ENCODE measurements at regions not wholly inside any gene's neighbourhood (a gene's known extent, or its start where the extent isn't known, plus 50 kb on each side); places are given as distances from the start of the nearest gene placed in this dataset.

- Histone ChIP-seq H2AFZ (ENCODE audit: low read length) (no peak overlapping the region), H3K79me2 (ENCODE audit: insufficient read depth, low read length) (no peaks in the 10 kb centered on the region), H3K9me2 (ENCODE audit: low read depth, low read length) (no peaks in the 10 kb centered on the region), H3F3A (ENCODE audit: insufficient read depth, low read length) (no peaks in the 10 kb centered on the region), H3K9me3 (ENCODE audit: low read length) (no peaks in the 10 kb centered on the region), H3K4me1 (ENCODE audit: insufficient read depth, low read length, severe bottlenecking) (peaks cover 20% of the 10 kb centered on the region), H3K36me3 (ENCODE audit: insufficient read depth, low read length) (no peaks in the 10 kb centered on the region), H3K9ac (ENCODE audit: low read length) (no peak overlapping the region), H3K4me3 (ENCODE audit: low read depth, low read length, poor library complexity, severe bottlenecking) (no peak overlapping the region), H3K27me3 (ENCODE audit: insufficient read depth, low read length) (no peaks in the 10 kb centered on the region), H3K27ac (ENCODE audit: low read depth, low read length, poor library complexity, severe bottlenecking) (no peak overlapping the region), H3K4me2 (ENCODE audit: low read length) (no peak overlapping the region), H4K20me1 (ENCODE audit: insufficient read depth, low read length) (no peaks in the 10 kb centered on the region)
- TF ChIP-seq EZH2 (IDR thresholded peaks at IDR 0.05; ENCODE audit: borderline replicate concordance, low read length) (no peak), CTCF (IDR thresholded peaks at IDR 0.05; ENCODE audit: low read length) (no peak)
Observed at GRCh38 chr5:92911851-92912250, 669.2 kb downstream of the NR2F1-AS1 start.

GRCh38 chr5:92911293-92911692 is 669.7 kb downstream of the NR2F1-AS1 start:
- Histone ChIP-seq H3K9me2 (ENCODE audit: low read depth, low read length) (no peaks in the 10 kb centered on the region), H3K4me3 (ENCODE audit: low read depth, low read length, poor library complexity, severe bottlenecking) (no peak overlapping the region), H4K20me1 (ENCODE audit: insufficient read depth, low read length) (no peaks in the 10 kb centered on the region), H3K27ac (ENCODE audit: low read depth, low read length, poor library complexity, severe bottlenecking) (no peak overlapping the region), H3K27me3 (ENCODE audit: insufficient read depth, low read length) (no peaks in the 10 kb centered on the region), H2AFZ (ENCODE audit: low read length) (no peak overlapping the region), H3K9me3 (ENCODE audit: low read length) (no peaks in the 10 kb centered on the region), H3K4me1 (ENCODE audit: insufficient read depth, low read length, severe bottlenecking) (peaks cover 20% of the 10 kb centered on the region), H3K36me3 (ENCODE audit: insufficient read depth, low read length) (no peaks in the 10 kb centered on the region), H3K79me2 (ENCODE audit: insufficient read depth, low read length) (no peaks in the 10 kb centered on the region), H3F3A (ENCODE audit: insufficient read depth, low read length) (no peaks in the 10 kb centered on the region), H3K9ac (ENCODE audit: low read length) (no peak overlapping the region), H3K4me2 (ENCODE audit: low read length) (no peak overlapping the region)
- no peak for TF ChIP-seq EZH2 (IDR thresholded peaks at IDR 0.05; ENCODE audit: borderline replicate concordance, low read length)

GRCh38 chr5:92909602-92909962 is 671.4 kb downstream of the NR2F1-AS1 start:
- H3K79me2 ChIP-seq (ENCODE audit: insufficient read depth, low read length), result no peaks in the 10 kb centered on the region
- H3K4me3 ChIP-seq (ENCODE audit: low read depth, low read length, poor library complexity, severe bottlenecking), result no peak overlapping the region
- no peaks in the 10 kb centered on the region for H3F3A ChIP-seq (ENCODE audit: insufficient read depth, low read length)
- no peaks in the 10 kb centered on the region for H3K9me3 ChIP-seq (ENCODE audit: low read length)
- no peaks in the 10 kb centered on the region for H3K36me3 ChIP-seq (ENCODE audit: insufficient read depth, low read length)
- H3K4me2 ChIP-seq (ENCODE audit: low read length), result no peak overlapping the region
- H4K20me1 ChIP-seq (ENCODE audit: insufficient read depth, low read length), result no peaks in the 10 kb centered on the region
- H3K9me2 ChIP-seq (ENCODE audit: low read depth, low read length), result no peaks in the 10 kb centered on the region
- no peak overlapping the region for H3K9ac ChIP-seq (ENCODE audit: low read length)
- peaks cover 20% of the 10 kb centered on the region for H3K4me1 ChIP-seq (ENCODE audit: insufficient read depth, low read length, severe bottlenecking)
- TF ChIP-seq CTCF (IDR thresholded peaks at IDR 0.05; ENCODE audit: low read length), result peak; percentile 75
- TF ChIP-seq EZH2 (IDR thresholded peaks at IDR 0.05; ENCODE audit: borderline replicate concordance, low read length), result no peak
- no peak overlapping the region for H2AFZ ChIP-seq (ENCODE audit: low read length)
- no peaks in the 10 kb centered on the region for H3K27me3 ChIP-seq (ENCODE audit: insufficient read depth, low read length)
- H3K27ac ChIP-seq (ENCODE audit: low read depth, low read length, poor library complexity, severe bottlenecking), result no peak overlapping the region

- H3K4me2 ChIP-seq (ENCODE audit: low read length), result no peak overlapping the region
- H3K9ac ChIP-seq (ENCODE audit: low read length), result no peak overlapping the region
Observed at GRCh38 chr5:92908952-92909601, 671.9 kb downstream of the NR2F1-AS1 start.

More at GRCh38 chr5:92908952-92909601, 671.9 kb downstream of the NR2F1-AS1 start:
- TF ChIP-seq EZH2 (IDR thresholded peaks at IDR 0.05; ENCODE audit: borderline replicate concordance, low read length) (no peak), CTCF (IDR thresholded peaks at IDR 0.05; ENCODE audit: low read length) (no peak)
- no peaks in the 10 kb centered on the region for H4K20me1 ChIP-seq (ENCODE audit: insufficient read depth, low read length)
- H3K36me3 ChIP-seq (ENCODE audit: insufficient read depth, low read length), result no peaks in the 10 kb centered on the region
- no peaks in the 10 kb centered on the region for H3F3A ChIP-seq (ENCODE audit: insufficient read depth, low read length)
- H3K9me2 ChIP-seq (ENCODE audit: low read depth, low read length), result no peaks in the 10 kb centered on the region
- H3K9me3 ChIP-seq (ENCODE audit: low read length), result no peaks in the 10 kb centered on the region
- H3K4me3 ChIP-seq (ENCODE audit: low read depth, low read length, poor library complexity, severe bottlenecking), result no peak overlapping the region
- H3K4me1 ChIP-seq (ENCODE audit: insufficient read depth, low read length, severe bottlenecking), result peaks cover 20% of the 10 kb centered on the region
- no peak overlapping the region for H2AFZ ChIP-seq (ENCODE audit: low read length)
- H3K27me3 ChIP-seq (ENCODE audit: insufficient read depth, low read length), result no peaks in the 10 kb centered on the region
- no peaks in the 10 kb centered on the region for H3K79me2 ChIP-seq (ENCODE audit: insufficient read depth, low read length)
- peak overlapping the region; percentile 33 for H3K27ac ChIP-seq (ENCODE audit: low read depth, low read length, poor library complexity, severe bottlenecking)

Data from OCI-LY1 (cell line).